Smooth muscle cell (in vitro differentiated cells): ENCODE measurements at regions not wholly inside any gene's neighbourhood (a gene's known extent, or its start where the extent isn't known, plus 50 kb on each side); places are given as distances from the start of the nearest gene placed in this dataset.
"Not testable (repeated sequence)": the region's sequence is repeated elsewhere in the genome, so short reads cannot be mapped to it uniquely, and the experiment has no call there.

Experiments
- DNase-seq: peaks from one replicate; lab custom pipeline; 2025; ENCODE audit not compliant: unreplicated experiment; lab: John Stamatoyannopoulos, UW
- H2AFZ ChIP-seq: fragments of 200-600 bp; sonication (generic); 2 replicates; pipeline ENCODE4 v1.6.0; 2016; ENCODE audit warnings: antibody characterized with exemption, low read depth, mild to moderate bottlenecking
- H3F3A ChIP-seq: fragments of 200-600 bp; sonication (generic); 2 replicates; pipeline ENCODE4 v1.6.0; 2017; ENCODE audit warnings: antibody characterized with exemption, low read depth
- H3K27ac ChIP-seq: fragments of 200-600 bp; sonication (generic); 2 replicates; pipeline ENCODE4 v1.5.1; 2016; ENCODE audit warnings: low read depth, mild to moderate bottlenecking
- H3K27me3 ChIP-seq: fragments of 200-600 bp; sonication (generic); 2 replicates; pipeline ENCODE4 v1.6.1; 2016; ENCODE audit warnings: low read depth, mild to moderate bottlenecking
- H3K36me3 ChIP-seq: fragments of 200-600 bp; sonication (generic); 2 replicates; pipeline ENCODE4 v1.5.1; 2016; ENCODE audit warnings: low read depth
- H3K4me1 ChIP-seq: fragments of 200-600 bp; sonication (generic); 2 replicates; pipeline ENCODE4 v1.5.1; 2016; ENCODE audit warnings: low read depth
- H3K4me2 ChIP-seq: fragments of 200-600 bp; sonication (generic); 2 replicates; pipeline ENCODE4 v1.6.0; 2016; ENCODE audit warnings: mild to moderate bottlenecking
- H3K4me3 ChIP-seq: fragments of 200-600 bp; sonication (generic); 2 replicates; pipeline ENCODE4 v1.5.1; 2016; ENCODE audit warnings: mild to moderate bottlenecking
- H3K79me2 ChIP-seq: fragments of 200-600 bp; sonication (generic); 2 replicates; pipeline ENCODE4 v1.6.0; 2016; ENCODE audit warnings: low read depth, mild to moderate bottlenecking
- H3K9ac ChIP-seq: fragments of 200-600 bp; sonication (generic); 2 replicates; pipeline ENCODE4 v1.6.0; 2016; ENCODE audit warnings: low read depth
- H3K9me3 ChIP-seq: fragments of 200-600 bp; sonication (generic); replicated peaks from 2 replicates; pipeline ENCODE4 v1.5.1; 2016; ENCODE audit warnings: low read depth
- H4K20me1 ChIP-seq: fragments of 200-600 bp; sonication (generic); 2 replicates; pipeline ENCODE4 v1.6.0; 2016; ENCODE audit warnings: low read depth
- WGBS: methylation state at CpG from one replicate; pipeline ENCODE4 v1.1.7; 2016; ENCODE audit warnings: low lambda C conversion rate; 5-methylcytosine and 5-hydroxymethylcytosine counted together

DNA sequence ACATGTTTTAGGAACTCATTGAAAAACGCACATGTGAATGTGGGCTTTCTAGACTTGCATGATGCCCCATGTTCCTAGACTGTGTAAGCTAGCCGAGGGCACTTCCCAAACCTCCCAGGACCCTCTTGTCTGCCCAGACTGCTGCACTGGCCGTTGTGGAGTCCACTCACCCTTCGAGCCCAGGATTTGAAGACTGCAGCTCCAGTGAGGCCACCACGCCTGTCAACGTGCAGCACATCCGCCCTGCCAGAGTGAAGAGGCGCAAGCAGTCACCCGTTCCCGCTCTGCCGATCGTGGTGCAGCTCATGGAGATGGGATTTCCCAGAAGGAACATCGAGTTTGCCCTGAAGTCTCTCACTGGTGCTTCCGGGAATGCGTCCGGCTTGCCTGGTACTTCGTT lies 114.1 kb downstream of the GOLGA6L22 start:
- H3K9me3 ChIP-seq, H4K20me1 ChIP-seq, H3K79me2 ChIP-seq, H3K36me3 ChIP-seq, H3F3A ChIP-seq, H3K9ac ChIP-seq, H3K27ac ChIP-seq, H2AFZ ChIP-seq, H3K4me3 ChIP-seq, H3K4me1 ChIP-seq, H3K27me3 ChIP-seq, DNase-seq, H3K4me2 ChIP-seq: not testable (repeated sequence)
- WGBS: 97% methylated on average over 17 of the region's 17 CpGs

DNA sequence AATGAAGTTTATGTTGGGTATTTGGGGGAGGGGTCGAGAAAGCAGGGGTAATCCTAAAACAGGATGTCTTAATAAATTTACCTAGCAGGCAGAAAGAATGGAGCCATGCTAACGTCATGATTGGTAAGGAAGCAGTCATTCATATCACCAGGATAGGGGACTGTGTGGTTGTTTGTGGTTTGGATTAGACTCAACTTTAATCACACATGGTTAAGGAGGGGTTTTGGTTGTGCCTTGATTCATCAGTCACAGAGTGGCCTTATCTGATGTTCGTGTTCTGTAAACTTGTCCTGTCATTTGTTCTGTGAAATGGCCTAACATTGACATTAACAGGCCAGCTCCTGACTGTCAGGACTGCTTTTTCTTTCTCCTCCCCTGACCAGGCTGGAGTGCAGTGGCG lies 119.1 kb downstream of the GOLGA6L22 start:
- not testable (repeated sequence) for H3F3A ChIP-seq, H3K4me3 ChIP-seq, H3K27ac ChIP-seq, H2AFZ ChIP-seq, H3K9me3 ChIP-seq, H4K20me1 ChIP-seq, H3K9ac ChIP-seq, H3K36me3 ChIP-seq, H3K4me1 ChIP-seq, H3K27me3 ChIP-seq, DNase-seq, H3K79me2 ChIP-seq, H3K4me2 ChIP-seq
- 100% methylated on average over 2 of the region's 4 CpGs for WGBS

DNA sequence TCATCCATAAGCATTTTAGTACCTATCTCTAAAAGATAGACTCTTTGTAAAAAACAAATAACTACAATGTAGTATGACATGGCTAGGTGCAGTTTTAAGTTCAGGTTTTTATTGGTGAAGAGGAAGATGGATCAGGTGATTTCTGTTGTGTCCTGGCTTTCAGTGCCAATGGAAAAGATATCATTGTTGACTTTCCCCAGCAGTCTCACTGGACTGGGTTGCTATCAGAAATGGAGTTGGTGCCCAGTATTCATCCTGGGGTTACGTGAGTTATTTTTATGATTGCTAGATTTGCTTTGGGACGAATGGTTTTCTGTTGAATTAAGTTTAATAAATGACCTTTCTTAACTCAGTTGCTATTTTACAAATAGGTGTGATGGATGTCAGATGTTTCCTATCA lies 120.5 kb downstream of the GOLGA6L22 start:
- DNase-seq, H3K4me2 ChIP-seq, H4K20me1 ChIP-seq, H3K79me2 ChIP-seq, H2AFZ ChIP-seq, H3F3A ChIP-seq, H3K4me3 ChIP-seq, H3K4me1 ChIP-seq, H3K9ac ChIP-seq, H3K27me3 ChIP-seq, H3K36me3 ChIP-seq, H3K9me3 ChIP-seq, H3K27ac ChIP-seq: not testable (repeated sequence)
- no CpG with 5 or more reads among the region's 2 CpGs for WGBS

DNA sequence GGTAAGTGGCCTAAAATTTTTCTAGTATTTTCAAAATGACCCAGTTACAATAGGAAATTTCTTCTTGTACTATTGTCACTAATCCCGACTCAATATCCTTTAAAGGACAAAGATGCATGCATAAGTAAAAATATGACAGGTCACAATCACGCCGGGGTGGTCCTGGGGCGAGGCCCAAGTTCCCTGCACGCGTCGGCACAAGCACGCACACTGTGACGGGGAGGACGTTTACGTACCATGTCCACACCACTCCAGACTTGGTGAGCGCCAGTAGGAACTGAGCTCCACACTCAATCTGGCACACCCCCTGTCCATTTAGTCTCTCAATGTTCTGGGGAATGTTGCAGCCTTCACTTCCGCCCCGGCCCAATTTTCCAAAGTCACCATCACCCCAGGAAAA lies 128.7 kb downstream of the GOLGA6L22 start:
- not testable (repeated sequence) for H3K4me1 ChIP-seq, H4K20me1 ChIP-seq, H3K36me3 ChIP-seq, H3K9me3 ChIP-seq, H3K27ac ChIP-seq, H3K4me3 ChIP-seq, H3K27me3 ChIP-seq, H3K9ac ChIP-seq, H3K79me2 ChIP-seq, H2AFZ ChIP-seq, DNase-seq, H3K4me2 ChIP-seq, H3F3A ChIP-seq
- WGBS: 100% methylated on average over 10 of the region's 14 CpGs

DNA sequence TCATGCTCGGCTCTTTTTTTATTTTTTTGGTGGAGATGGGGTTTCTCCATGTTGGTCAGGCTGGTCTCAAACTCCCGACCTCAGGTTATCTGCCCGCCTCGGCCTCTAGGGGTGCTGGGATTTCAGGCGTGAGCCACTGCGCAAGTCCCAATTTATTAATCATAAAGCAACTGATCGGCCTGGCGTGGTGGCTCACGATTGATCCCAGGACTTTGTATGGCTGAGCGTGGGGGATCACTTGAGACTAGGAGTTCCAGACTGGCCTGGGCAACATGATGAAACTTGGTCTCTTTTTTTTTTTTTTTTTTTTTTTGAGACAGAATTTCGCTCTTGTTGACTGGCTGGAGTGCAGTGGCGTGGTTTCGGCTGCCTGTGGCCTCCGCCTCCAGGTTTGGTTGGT lies 139.8 kb downstream of the GOLGA6L22 start:
- H4K20me1 ChIP-seq, H3K27ac ChIP-seq, H3K27me3 ChIP-seq, H3K9ac ChIP-seq, H3K9me3 ChIP-seq, H3K79me2 ChIP-seq, H2AFZ ChIP-seq, H3K4me1 ChIP-seq, H3F3A ChIP-seq, H3K4me2 ChIP-seq, DNase-seq, H3K36me3 ChIP-seq, H3K4me3 ChIP-seq: not testable (repeated sequence)
- 94% methylated on average over 10 of the region's 14 CpGs for WGBS

DNA sequence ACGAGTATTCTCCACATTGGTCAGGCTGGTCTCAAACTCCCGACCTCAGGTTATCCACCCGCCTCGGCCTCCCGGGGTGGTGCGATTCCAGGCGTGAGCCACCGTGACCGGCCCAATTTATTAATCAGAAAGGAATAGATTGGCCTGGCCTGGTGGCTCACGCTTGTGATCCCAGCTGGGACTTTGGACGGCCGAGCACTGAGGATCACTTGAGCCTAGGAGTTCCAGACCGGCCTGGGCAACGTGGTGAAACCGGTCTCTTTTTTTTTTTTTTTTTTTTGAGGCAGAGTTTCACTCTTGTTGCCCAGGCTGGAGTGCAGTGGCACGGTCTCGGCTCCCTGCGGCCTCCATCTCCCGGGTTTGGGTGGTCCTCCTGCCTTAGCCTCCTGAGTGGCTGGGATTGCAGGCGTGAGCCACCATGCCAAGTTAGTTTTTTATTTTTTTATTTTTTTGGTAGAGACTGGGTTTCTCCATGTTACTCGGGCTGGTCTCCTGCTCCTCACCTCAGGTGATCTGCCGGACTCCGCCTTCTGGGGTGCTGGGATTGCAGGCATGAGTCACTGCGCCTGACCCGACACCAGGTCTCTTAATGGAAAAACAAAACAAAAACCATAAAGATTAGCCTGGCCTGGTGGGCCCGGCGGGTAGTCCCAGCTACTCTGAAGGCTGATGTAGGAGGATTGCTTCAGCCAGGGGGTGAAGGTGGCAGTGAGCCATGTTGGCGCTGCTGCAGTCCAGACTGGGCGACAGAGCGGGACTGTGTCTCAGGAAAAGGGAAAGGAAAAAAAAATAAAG lies 141.0 kb downstream of the GOLGA6L22 start:
- H3K9me3 ChIP-seq, H3K36me3 ChIP-seq, H3K4me1 ChIP-seq, H2AFZ ChIP-seq, H3F3A ChIP-seq, H3K27me3 ChIP-seq, H3K9ac ChIP-seq, H3K4me3 ChIP-seq, H3K27ac ChIP-seq, H4K20me1 ChIP-seq, H3K79me2 ChIP-seq, H3K4me2 ChIP-seq, DNase-seq: not testable (repeated sequence)
- WGBS: 89% methylated on average over 30 of the region's 30 CpGs

DNA sequence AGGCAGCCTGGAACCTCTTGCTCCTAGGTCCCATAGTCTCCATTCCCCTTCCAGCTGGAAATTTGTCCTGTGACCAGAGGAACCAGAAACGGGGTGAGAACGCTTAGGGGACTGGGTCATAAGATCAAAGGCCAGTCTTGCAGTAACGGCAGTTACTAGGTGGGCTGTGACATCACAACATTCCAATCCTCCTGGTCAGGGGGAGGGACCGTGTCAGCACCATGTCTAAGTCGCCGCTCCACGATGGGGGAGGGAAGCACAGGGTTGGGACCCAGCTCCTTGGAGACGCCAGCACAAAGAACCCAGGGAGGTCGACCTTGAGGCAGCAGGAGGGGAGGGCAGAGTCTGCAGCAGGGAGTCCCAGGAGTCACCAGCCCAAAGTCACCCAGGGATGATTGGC lies 158.3 kb downstream of the GOLGA6L22 start:
- not testable (repeated sequence) for H4K20me1 ChIP-seq, H3K4me1 ChIP-seq
- 77% methylated on average over 9 of the region's 9 CpGs for WGBS

DNA sequence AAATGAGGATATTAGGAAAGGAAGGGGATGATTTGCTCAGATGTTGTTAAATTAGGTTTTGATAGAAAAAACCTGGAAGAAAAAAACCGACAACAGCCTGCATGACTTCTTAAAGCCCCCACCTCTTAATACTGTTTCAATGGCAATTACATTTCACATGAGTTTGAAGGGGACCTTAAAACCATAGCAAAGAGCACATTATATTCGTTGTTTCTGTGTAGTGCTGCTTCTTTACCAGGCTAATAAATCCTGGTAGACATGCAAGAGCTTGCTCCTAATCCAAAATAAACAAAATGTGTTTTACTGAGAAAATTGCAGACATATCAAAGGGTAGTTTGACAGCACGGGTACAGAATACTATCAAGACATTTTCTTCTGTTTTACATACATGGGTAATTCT lies 154.7 kb upstream of the NIPA1 start:
- H2AFZ ChIP-seq, DNase-seq, H3K4me1 ChIP-seq, H3F3A ChIP-seq, H4K20me1 ChIP-seq, H3K27ac ChIP-seq, H3K9me3 ChIP-seq, H3K36me3 ChIP-seq, H3K9ac ChIP-seq, H3K79me2 ChIP-seq, H3K4me3 ChIP-seq, H3K27me3 ChIP-seq, H3K4me2 ChIP-seq: not testable (repeated sequence)
- 52% methylated on average over 3 of the region's 3 CpGs for WGBS

More for the DNA sequence above, 158.3 kb downstream of the GOLGA6L22 start:
- not testable (repeated sequence) for H3F3A ChIP-seq, H3K36me3 ChIP-seq, H3K4me3 ChIP-seq, DNase-seq, H3K9ac ChIP-seq, H2AFZ ChIP-seq, H3K27me3 ChIP-seq, H3K4me2 ChIP-seq, H3K79me2 ChIP-seq, H3K27ac ChIP-seq, H3K9me3 ChIP-seq

DNA sequence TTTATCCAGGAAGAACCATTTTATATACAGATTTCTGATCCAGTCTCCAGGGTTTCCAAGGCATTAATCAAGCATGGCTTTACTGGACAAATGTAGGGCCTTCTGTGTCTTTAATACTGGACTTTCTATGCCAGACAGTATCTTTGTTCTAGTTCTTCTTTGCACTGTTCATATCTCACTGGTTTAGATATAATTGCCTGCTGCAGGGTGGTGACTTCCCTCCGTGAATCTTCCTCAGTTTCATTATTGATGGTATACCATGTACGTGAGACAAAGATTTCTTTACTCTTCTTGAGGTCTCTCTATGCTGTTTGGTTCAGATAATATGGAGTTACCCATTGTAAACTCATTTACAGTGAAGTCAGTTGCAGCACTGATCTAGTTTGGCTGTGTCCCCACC lies 146.5 kb upstream of the NIPA1 start:
- not testable (repeated sequence) for H3K27me3 ChIP-seq, H3F3A ChIP-seq, H3K79me2 ChIP-seq, H3K4me2 ChIP-seq, H3K36me3 ChIP-seq, DNase-seq, H3K4me1 ChIP-seq, H2AFZ ChIP-seq, H3K9me3 ChIP-seq, H3K27ac ChIP-seq, H3K9ac ChIP-seq, H4K20me1 ChIP-seq, H3K4me3 ChIP-seq
- 83% methylated on average over 2 of the region's 2 CpGs for WGBS
